ENCODE measurements at regions not wholly inside any gene's neighbourhood (a gene's known extent, or its start where the extent isn't known, plus 50 kb on each side); places are given as distances from the start of the nearest gene placed in this dataset.
A peak's percentile ranks its signal among the peaks of the same experiment; 100 is the strongest.

- DNase-seq = no peak
Observed at GRCh38 chr17:77001487-77001886, 133.3 kb downstream of the MGAT5B start.

GRCh38 chr17:77002103-77003045 is 134.2 kb downstream of the MGAT5B start:
- DNase-seq = no peak

GRCh38 chr17:77003699-77004098 is 135.5 kb downstream of the MGAT5B start:
- no peak for DNase-seq

DNA sequence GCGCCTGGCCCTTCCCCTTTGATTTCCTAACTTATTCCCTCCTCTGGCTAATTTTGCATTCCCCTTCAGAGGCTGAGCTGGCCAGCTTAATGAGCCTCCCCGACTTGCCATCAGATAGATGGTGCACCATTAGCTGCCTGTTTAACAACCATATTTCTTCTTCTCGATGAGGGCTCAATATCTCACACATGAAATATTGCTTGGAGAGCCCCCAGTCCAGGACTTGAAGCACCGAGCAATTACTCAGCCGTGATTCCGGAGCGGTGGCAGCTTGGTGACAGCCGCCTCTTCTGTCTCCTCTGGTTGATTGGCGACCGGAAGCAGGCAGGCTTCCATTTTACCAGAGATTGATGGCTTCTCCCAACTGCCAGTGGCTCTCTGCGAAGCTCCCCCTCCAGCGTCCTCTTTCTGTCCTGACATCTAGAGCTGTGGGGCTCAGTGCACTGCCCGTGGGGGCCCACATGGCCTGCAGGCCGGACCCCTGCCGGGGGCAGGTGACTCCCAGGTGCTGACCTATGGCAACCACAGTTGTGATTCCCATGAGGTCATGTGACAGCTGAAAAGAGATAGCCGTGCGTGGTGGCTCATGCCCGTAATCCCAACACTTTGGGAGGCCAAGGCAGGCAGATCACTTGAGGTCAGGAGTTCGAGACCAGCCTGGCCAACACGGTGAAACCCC is 133.7 kb upstream of the SEC14L1 start:
- no peak for DNase-seq

- no peak for DNase-seq
Observed at GRCh38 chr17:77009877-77010276, 130.9 kb upstream of the SEC14L1 start.

GRCh38 chr17:77010667-77011066 is 130.1 kb upstream of the SEC14L1 start:
- no peak for DNase-seq

DNA sequence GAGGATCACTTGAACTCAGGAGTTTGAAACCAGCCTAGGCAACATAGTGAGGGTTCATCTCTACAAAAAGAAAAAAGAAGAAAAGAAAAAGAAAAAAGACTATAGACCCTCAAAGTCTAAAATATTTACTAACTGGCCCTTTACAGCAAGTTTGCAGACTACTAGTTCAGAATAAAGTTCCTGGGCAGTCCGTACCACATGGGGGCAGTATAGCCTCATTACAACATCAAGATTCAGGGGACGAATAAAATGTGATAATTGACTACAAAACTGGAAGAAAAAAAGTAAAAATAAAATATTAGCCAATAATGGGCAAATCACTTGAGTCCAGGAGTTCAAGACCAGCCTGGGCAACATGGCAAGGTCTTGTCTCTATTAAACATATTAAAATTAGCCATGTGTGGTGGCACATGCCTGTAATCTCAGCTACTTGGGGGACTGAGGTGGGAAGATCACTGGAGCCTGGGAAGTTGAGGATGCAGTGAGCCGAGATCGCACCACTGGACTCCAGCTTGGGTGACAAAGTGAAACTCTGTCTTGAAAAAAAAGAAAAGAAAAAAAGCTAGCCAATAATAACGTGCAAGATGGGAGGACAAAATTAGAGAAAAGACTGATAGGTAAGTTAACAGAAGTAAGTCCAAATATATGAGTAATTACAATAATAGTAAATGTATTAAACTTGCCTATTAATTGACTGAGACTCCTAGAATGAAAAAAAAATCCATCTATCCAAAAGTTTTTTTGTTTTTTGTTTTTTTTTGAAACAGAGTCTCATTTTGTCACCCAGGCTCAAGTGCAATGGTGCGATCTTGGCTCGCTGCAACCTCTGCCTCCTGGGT is 129.4 kb upstream of the SEC14L1 start:
- DNase-seq = no peak

- DNase-seq = no peak
Observed at GRCh38 chr17:77018504-77018903, 122.3 kb upstream of the SEC14L1 start.

DNA sequence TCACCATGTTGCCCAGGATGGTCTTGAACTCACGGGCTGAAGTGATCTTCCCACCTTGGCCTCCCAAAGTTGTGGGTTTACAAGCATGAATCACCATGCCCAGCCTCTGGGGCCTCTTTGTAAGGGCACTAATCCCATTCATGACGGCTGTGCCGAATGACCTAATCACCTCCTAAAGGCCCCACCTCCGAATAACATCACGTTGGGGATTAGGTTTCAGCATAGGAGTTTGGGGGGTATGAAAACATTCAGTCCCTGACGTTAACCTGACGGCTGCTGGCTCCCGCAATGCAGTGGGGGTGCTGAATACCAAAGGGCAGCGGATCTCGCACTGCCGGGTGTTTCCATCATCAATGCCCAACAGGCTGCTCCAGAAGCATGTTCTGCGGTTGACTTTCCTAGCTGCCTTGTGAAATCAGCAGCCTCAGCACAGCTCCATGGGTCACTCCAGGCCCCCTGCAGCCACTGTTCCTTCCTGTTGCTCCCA is 120.8 kb upstream of the SEC14L1 start:
- no peak for DNase-seq

GRCh38 chr17:77020973-77021372 is 119.8 kb upstream of the SEC14L1 start:
- no peak for DNase-seq

DNA sequence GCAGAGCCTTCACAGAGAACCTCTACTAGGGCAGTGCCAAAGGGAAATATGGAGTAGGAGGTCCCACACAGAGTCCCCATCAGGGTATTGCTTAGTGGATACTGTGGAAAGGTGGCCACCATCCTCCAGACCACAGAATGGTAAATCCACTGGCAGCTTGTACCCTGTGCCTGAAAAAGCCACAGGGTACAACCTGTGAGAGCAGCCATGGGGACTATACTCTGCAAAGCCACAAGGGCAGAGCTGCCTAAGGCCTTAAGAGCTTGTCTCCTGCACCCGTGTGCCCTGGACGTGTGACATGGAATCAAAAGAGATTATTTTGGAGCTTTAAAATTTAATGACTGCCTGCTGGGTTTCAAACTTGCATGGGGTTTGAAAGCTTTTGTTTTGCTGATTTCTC is 118.0 kb upstream of the SEC14L1 start:
- no peak for DNase-seq

- DNase-seq = no peak
Observed at GRCh38 chr17:77025781-77026180, 115.0 kb upstream of the SEC14L1 start.

DNA sequence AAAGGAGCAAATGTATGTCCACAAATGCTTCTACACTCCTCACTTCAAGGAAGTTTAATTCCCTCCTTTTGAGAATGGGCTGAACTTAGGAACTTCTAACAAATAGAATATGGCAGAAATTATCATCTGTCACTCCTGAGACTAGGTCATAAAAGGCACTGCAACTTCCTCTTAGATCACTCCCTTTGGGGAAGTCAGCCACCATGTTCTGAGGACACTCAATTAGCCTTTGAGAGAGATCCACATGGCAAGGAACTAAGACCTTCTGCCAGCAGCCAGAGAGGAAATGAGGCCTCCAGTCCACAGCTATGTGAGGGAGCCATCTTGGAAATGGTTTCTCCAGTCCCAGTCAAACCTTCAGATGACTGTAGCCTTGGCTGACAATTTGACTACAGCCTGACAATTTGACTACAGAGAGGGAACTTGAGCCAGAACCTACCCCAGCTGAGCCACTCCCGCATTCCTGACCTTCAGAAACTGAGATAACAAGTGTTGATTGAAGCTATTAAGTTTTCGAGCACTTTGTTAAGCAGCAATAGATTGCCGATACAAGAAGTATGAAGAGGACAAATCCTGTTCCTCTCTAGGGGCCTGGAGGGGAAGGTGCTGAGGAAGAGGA is 113.4 kb upstream of the SEC14L1 start:
- DNase-seq = no peak

GRCh38 chr17:77028900-77029299 is 111.9 kb upstream of the SEC14L1 start:
- no peak for DNase-seq

DNA sequence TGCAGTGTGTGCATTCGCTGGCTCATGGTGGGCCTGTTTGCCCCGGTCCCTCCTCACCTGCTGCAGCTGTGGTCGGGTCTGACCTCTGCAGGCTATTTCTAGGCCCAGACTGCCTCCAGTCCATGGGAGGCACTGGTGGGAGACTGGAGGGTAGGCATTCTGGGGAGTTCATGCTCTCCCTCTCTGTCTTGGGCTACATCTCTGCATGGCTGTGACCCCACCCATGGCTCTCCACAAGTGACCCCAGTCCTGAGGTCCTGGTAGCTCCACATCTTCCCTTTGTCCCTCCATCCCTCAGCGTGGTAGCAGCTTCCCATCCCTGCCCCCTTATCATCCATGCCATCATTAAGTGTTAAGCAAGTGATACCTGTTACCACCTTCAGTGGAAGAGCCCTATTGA is 107.8 kb upstream of the SEC14L1 start:
- DNase-seq = no peak

DNA sequence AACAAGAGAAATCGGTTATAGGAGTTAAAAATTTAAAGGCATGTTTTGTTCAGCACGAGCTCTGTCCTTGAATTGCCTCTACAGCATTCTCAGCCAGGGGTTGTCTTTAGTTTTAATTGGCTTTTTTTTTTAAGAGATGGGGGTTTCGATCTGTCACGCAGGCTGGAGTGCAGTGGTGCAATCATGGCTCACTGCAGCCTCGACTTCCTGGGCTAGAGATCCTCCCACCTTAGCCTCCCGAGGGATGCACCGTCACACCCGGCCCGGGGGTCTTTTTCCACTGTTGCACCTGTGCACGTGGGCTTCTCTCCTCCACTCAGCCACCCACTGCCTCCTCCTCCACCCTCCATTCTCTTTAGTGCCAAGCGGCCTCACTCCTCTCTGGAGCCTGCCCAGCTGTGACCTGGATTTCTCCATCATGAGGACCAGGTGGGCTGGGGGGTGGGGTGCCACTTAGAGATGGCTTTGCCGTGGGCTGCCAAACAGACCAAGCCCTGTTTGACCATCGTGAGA is 106.8 kb upstream of the SEC14L1 start:
- no peak for DNase-seq

GRCh38 chr17:77034677-77035424 is 105.9 kb upstream of the SEC14L1 start:
- DNase-seq = no peak

- no peak for DNase-seq
Observed at GRCh38 chr17:77035526-77035925, 105.2 kb upstream of the SEC14L1 start.

DNA sequence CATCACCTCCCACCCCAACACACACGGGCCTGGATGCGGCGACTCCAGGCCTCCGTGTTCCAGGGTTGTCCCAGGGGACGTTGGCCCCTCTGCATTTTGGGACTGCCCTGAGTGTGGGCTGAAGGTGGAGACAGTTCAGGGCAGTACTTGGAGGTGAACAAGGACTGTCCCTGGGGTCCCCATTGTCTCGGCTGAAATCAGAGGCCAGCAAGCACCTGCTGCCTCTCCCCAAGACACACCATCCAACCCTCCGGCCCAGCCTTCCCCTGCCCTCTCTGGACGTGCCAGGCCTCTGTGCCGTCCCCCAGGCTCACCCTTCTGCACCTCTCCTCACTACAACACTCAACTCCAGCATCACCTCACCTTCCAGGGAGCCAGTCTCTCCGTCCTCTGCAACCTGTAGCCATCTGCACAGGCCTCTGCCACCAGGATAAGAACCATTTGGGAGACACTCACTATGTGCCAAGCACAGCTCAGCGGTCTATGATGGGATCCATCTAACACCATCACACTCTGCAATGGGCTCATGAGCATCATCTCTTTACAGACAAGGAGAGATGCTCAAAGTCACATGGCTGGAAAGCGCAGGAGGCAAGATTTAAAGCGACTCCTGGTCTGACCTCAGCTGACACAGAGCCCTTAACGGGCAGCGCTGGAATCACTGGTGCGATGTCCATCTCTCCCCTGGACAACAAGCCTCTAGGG is 104.5 kb upstream of the SEC14L1 start:
- DNase-seq = no peak

DNA sequence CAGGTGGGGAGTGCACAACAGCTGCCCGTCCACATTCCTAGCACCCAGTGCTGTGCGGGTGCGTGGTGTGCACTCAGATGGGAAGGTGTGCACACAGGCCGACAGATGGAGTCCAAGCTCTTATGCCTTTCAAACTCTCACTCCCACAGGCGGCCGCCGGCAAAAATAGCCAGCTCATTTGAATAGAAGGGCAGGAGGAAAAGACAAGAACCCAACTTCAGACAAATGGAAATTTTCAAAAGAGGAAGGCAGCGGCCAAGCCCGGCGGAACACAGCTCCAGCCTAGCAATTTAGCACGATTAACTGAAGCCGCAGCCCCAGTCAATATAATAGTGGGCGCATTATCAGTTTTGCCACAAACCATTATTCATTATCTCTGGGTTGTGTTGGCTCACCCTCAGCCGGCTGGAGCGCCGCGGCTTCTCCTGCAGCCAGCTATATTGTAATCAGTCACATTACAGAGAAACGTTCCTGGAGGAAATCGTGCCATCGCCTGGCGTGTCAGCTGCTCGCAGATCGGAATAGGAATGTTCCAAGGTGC is 103.9 kb upstream of the SEC14L1 start:
- peak; percentile 10 to 55 for DNase-seq

- DNase-seq = no peak
Observed at GRCh38 chr17:77037943-77038342, 102.8 kb upstream of the SEC14L1 start.

All from cerebellar nuclear complex (tissue), 1 donor.